ENCODE measurements at regions not wholly inside any gene's neighbourhood (a gene's known extent, or its start where the extent isn't known, plus 50 kb on each side); places are given as distances from the start of the nearest gene placed in this dataset.

- TF ChIP-seq CTCF (IDR thresholded peaks at IDR 0.05) (no peak), POLR2AphosphoS5 (IDR thresholded peaks at IDR 0.05) (no peak), EP300 (IDR thresholded peaks at IDR 0.05) (no peak)
Measured at GRCh38 chr10:109259293-109259692, 664.0 kb downstream of the XPNPEP1 start.
